ENCODE measurements at regions not wholly inside any gene's neighbourhood (a gene's known extent, or its start where the extent isn't known, plus 50 kb on each side); places are given as distances from the start of the nearest gene placed in this dataset.
"Not testable (repeated sequence)": the region's sequence is repeated elsewhere in the genome, so short reads cannot be mapped to it uniquely, and the experiment has no call there.

GRCh38 chr11:116325247-116325646, 447.5 kb downstream of the BUD13 start:
- Histone ChIP-seq H3K9me3 (ENCODE audit: control insufficient read depth in 2 of 2, low read length in 2 of 2) (no peaks in the 10 kb centered on the region), H3K27me3 (ENCODE audit: control insufficient read depth in 1 of 2, insufficient read depth in 2 of 2, low read length in 2 of 2) (peaks cover 0 to 3% of the 10 kb centered on the region in 2 donors), H3K36me3 (ENCODE audit: control insufficient read depth in 2 of 2, insufficient read depth in 2 of 2, low read length in 2 of 2) (no peaks in the 10 kb centered on the region), H3K4me1 (ENCODE audit: control insufficient read depth, insufficient read depth, low read length) (no peaks in the 10 kb centered on the region), H3K4me3 (ENCODE audit: low read length in 2 of 2) (no peak overlapping the region), H3K27ac (ENCODE audit: low read length) (no peak overlapping the region), H3K9ac (ENCODE audit: low read length in 2 of 2) (no peak overlapping the region)

GRCh38 chr11:116324077-116324476, 448.7 kb downstream of the BUD13 start:
- not testable (repeated sequence) for H3K9me3 ChIP-seq (ENCODE audit: control insufficient read depth in 2 of 2, low read length in 2 of 2); H3K4me1 ChIP-seq (ENCODE audit: control insufficient read depth, insufficient read depth, low read length); H3K27ac ChIP-seq (ENCODE audit: low read length); H3K9ac ChIP-seq (ENCODE audit: low read length in 2 of 2); H3K27me3 ChIP-seq (ENCODE audit: control insufficient read depth in 1 of 2, insufficient read depth in 2 of 2, low read length in 2 of 2); H3K36me3 ChIP-seq (ENCODE audit: control insufficient read depth in 2 of 2, insufficient read depth in 2 of 2, low read length in 2 of 2); H3K4me3 ChIP-seq (ENCODE audit: low read length in 2 of 2)

DNA sequence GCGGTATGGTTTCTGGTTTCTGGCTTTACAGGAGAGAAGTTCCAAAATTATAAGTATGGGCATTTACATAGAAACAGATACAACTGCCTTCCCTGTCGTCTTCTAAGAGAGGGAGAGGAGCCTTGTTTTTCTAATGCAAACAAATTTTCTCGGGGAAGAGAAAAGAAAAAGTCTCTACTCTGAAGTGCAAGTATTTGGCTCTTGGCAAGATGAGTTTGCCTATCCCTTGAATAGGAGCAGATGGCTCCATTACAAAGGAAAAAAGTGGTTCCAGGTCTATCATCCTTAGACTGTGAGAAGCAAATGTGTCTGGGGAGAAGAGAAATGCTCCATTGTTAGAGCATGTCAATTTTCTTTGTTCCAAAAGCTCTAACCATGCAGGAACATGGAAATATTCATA, 455.6 kb downstream of the BUD13 start:
- Histone ChIP-seq H3K27me3 (ENCODE audit: control insufficient read depth in 1 of 2, insufficient read depth in 2 of 2, low read length in 2 of 2) (no peaks in the 10 kb centered on the region), H3K9me3 (ENCODE audit: control insufficient read depth in 2 of 2, low read length in 2 of 2) (no peaks in the 10 kb centered on the region), H3K36me3 (ENCODE audit: control insufficient read depth in 2 of 2, insufficient read depth in 2 of 2, low read length in 2 of 2) (no peaks in the 10 kb centered on the region), H3K27ac (ENCODE audit: low read length) (no peak overlapping the region), H3K9ac (ENCODE audit: low read length in 2 of 2) (no peak overlapping the region), H3K4me1 (ENCODE audit: control insufficient read depth, insufficient read depth, low read length) (peaks cover 13% of the 10 kb centered on the region), H3K4me3 (ENCODE audit: low read length in 2 of 2) (no peak overlapping the region)

- H3K36me3 ChIP-seq (ENCODE audit: control insufficient read depth in 2 of 2, insufficient read depth in 2 of 2, low read length in 2 of 2): no peaks in the 10 kb centered on the region
- no peak overlapping the region for H3K9ac ChIP-seq (ENCODE audit: low read length in 2 of 2)
- no peak overlapping the region for H3K4me3 ChIP-seq (ENCODE audit: low read length in 2 of 2)
Measured at GRCh38 chr11:116314006-116314405, 458.8 kb downstream of the BUD13 start.

DNA sequence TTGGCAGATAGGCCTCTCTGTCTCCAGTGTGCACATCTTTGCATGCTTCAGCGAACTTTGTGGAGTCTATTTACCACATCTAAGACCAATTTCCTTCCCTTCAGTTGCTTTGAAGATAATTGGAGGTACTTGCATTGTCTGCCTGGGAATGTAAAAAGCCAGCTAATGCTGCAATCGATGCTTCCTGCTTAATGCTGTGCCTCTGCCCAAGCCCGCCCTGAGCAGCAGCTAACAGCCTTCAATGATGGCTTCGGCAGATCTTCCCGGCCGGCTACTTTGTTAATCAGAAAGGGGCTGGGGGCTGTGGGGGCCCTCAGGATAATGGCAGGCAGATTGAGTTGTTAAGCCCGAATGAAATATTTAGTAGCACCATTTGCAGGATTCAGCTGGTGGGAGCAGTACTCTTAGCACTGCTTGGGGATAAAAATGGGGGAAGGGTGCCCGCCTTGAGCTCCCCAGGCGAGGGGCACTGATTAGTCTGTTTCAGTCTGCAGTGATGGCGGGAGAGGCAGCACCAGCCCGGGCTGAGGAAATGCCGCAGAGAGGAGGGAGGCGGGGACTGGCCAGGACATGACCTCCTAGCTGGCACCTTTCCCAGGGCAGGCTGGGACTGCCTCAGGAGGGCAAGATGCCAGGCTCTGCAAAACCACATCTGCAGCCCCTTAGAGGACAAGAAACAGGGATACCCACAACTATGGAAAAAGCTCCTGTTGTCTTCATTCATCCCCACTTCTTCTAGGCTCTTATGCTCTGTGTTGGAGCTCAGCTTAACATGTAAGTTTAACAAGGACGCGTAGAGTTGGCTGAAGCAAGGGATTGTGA, 460.0 kb downstream of the BUD13 start:
- H3K4me1 ChIP-seq (ENCODE audit: control insufficient read depth, insufficient read depth, low read length): peaks cover 14% of the 10 kb centered on the region
- H3K9me3 ChIP-seq (ENCODE audit: control insufficient read depth in 2 of 2, low read length in 2 of 2): no peaks in the 10 kb centered on the region
- H3K9ac ChIP-seq (ENCODE audit: low read length in 2 of 2): peak overlapping the region in 1 of 2 donors; percentile 29
- H3K36me3 ChIP-seq (ENCODE audit: control insufficient read depth in 2 of 2, insufficient read depth in 2 of 2, low read length in 2 of 2): no peaks in the 10 kb centered on the region
- no peak overlapping the region for H3K27ac ChIP-seq (ENCODE audit: low read length)
- H3K27me3 ChIP-seq (ENCODE audit: control insufficient read depth in 1 of 2, insufficient read depth in 2 of 2, low read length in 2 of 2): no peaks in the 10 kb centered on the region
- peak overlapping the region; percentile 23 to 59 for H3K4me3 ChIP-seq (ENCODE audit: low read length in 2 of 2)

More at GRCh38 chr11:116314006-116314405, 458.8 kb downstream of the BUD13 start:
- H3K9me3 ChIP-seq (ENCODE audit: control insufficient read depth in 2 of 2, low read length in 2 of 2): no peaks in the 10 kb centered on the region
- no peak overlapping the region for H3K27ac ChIP-seq (ENCODE audit: low read length)
- peaks cover 14% of the 10 kb centered on the region for H3K4me1 ChIP-seq (ENCODE audit: control insufficient read depth, insufficient read depth, low read length)
- H3K27me3 ChIP-seq (ENCODE audit: control insufficient read depth in 1 of 2, insufficient read depth in 2 of 2, low read length in 2 of 2): no peaks in the 10 kb centered on the region

DNA sequence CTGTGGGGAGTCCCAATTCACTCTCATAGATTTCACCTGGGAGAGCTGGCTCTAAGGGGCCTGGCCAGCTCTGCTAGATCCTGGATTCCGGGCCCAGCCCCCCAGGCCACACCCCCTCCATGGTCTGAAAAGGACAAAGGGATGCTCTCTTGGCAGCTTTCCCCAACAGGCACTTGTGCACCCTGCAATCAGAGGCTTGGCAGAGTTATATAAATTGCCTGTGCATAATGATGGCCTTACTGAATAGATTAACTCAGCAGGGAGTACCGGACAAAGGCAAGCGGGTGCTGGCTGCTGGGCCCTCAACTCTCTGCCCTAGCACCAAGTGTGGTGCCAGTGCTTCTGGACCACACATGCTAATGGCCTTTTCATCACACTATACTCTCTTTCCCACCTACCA, 461.6 kb downstream of the BUD13 start:
- Histone ChIP-seq H3K27ac (ENCODE audit: low read length) (no peak overlapping the region), H3K27me3 (ENCODE audit: control insufficient read depth in 1 of 2, insufficient read depth in 2 of 2, low read length in 2 of 2) (no peaks in the 10 kb centered on the region), H3K36me3 (ENCODE audit: control insufficient read depth in 2 of 2, insufficient read depth in 2 of 2, low read length in 2 of 2) (no peaks in the 10 kb centered on the region), H3K4me1 (ENCODE audit: control insufficient read depth, insufficient read depth, low read length) (peaks cover 14% of the 10 kb centered on the region), H3K9ac (ENCODE audit: low read length in 2 of 2) (no peak overlapping the region), H3K9me3 (ENCODE audit: control insufficient read depth in 2 of 2, low read length in 2 of 2) (no peaks in the 10 kb centered on the region), H3K4me3 (ENCODE audit: low read length in 2 of 2) (no peak overlapping the region)

- Histone ChIP-seq H3K27ac (ENCODE audit: low read length) (no peak overlapping the region), H3K9me3 (ENCODE audit: control insufficient read depth in 2 of 2, low read length in 2 of 2) (no peaks in the 10 kb centered on the region), H3K9ac (ENCODE audit: low read length in 2 of 2) (no peak overlapping the region), H3K4me3 (ENCODE audit: low read length in 2 of 2) (no peak overlapping the region), H3K36me3 (ENCODE audit: control insufficient read depth in 2 of 2, insufficient read depth in 2 of 2, low read length in 2 of 2) (no peaks in the 10 kb centered on the region), H3K4me1 (ENCODE audit: control insufficient read depth, insufficient read depth, low read length) (peaks cover 14% of the 10 kb centered on the region), H3K27me3 (ENCODE audit: control insufficient read depth in 1 of 2, insufficient read depth in 2 of 2, low read length in 2 of 2) (no peaks in the 10 kb centered on the region)
Measured at GRCh38 chr11:116310698-116311097, 462.1 kb downstream of the BUD13 start.

DNA sequence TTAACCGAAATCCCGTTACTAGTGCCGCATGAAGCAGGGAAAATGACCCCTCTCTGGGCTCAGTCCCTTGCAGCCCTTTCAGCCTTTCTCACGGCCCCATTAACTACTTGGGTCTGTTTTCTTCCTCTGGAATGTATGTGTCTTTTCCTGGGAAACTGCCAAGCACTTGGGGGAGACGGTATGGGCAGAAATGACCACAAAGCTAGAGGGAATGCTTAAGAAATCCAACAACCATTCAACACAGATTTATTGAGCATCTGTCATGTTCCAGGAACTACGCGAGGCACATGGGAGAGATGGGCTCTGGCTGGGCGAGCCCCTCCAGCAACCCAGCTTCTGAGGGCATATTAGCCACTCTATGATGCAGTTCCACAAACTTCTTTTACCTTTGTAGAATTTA, 462.6 kb downstream of the BUD13 start:
- no peak overlapping the region for H3K27ac ChIP-seq (ENCODE audit: low read length)
- no peaks in the 10 kb centered on the region for H3K27me3 ChIP-seq (ENCODE audit: control insufficient read depth in 1 of 2, insufficient read depth in 2 of 2, low read length in 2 of 2)
- no peaks in the 10 kb centered on the region for H3K36me3 ChIP-seq (ENCODE audit: control insufficient read depth in 2 of 2, insufficient read depth in 2 of 2, low read length in 2 of 2)
- H3K9ac ChIP-seq (ENCODE audit: low read length in 2 of 2): no peak overlapping the region
- H3K4me3 ChIP-seq (ENCODE audit: low read length in 2 of 2): no peak overlapping the region
- H3K9me3 ChIP-seq (ENCODE audit: control insufficient read depth in 2 of 2, low read length in 2 of 2): no peaks in the 10 kb centered on the region
- H3K4me1 ChIP-seq (ENCODE audit: control insufficient read depth, insufficient read depth, low read length): peaks cover 14% of the 10 kb centered on the region

- Histone ChIP-seq H3K4me3 (ENCODE audit: low read length in 2 of 2) (no peak overlapping the region), H3K9ac (ENCODE audit: low read length in 2 of 2) (no peak overlapping the region), H3K27ac (ENCODE audit: low read length) (no peak overlapping the region), H3K36me3 (ENCODE audit: control insufficient read depth in 2 of 2, insufficient read depth in 2 of 2, low read length in 2 of 2) (no peaks in the 10 kb centered on the region), H3K4me1 (ENCODE audit: control insufficient read depth, insufficient read depth, low read length) (peaks cover 14% of the 10 kb centered on the region), H3K27me3 (ENCODE audit: control insufficient read depth in 1 of 2, insufficient read depth in 2 of 2, low read length in 2 of 2) (no peaks in the 10 kb centered on the region), H3K9me3 (ENCODE audit: control insufficient read depth in 2 of 2, low read length in 2 of 2) (no peaks in the 10 kb centered on the region)
Measured at GRCh38 chr11:116309446-116309845, 463.3 kb downstream of the BUD13 start.

DNA sequence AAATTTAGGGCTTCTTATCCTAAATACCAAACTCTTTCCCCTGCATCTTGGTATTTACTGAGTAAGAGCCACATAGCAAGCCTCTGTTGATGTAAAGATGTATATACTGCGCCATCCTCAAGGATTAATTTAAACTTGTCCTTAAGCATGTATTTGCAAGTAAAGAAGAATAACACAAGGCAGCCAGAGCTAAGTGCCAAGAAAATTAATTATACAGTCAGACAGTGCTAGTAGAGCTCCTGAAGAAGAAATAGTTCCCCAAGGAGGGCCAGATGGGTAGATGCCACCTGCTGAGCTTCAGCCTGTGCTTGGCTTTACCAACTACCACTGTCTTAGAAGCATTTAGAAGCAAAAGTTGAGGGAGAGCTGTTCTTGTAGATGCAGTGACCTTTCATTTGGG, 470.0 kb downstream of the BUD13 start:
- Histone ChIP-seq H3K36me3 (ENCODE audit: control insufficient read depth in 2 of 2, insufficient read depth in 2 of 2, low read length in 2 of 2) (no peaks in the 10 kb centered on the region), H3K27me3 (ENCODE audit: control insufficient read depth in 1 of 2, insufficient read depth in 2 of 2, low read length in 2 of 2) (peaks cover 0 to 4% of the 10 kb centered on the region in 2 donors), H3K9me3 (ENCODE audit: control insufficient read depth in 2 of 2, low read length in 2 of 2) (no peaks in the 10 kb centered on the region), H3K4me3 (ENCODE audit: low read length in 2 of 2) (no peak overlapping the region), H3K27ac (ENCODE audit: low read length) (no peak overlapping the region), H3K4me1 (ENCODE audit: control insufficient read depth, insufficient read depth, low read length) (no peaks in the 10 kb centered on the region), H3K9ac (ENCODE audit: low read length in 2 of 2) (no peak overlapping the region)

GRCh38 chr11:116301141-116301540, 471.6 kb downstream of the BUD13 start:
- Histone ChIP-seq H3K27ac (ENCODE audit: low read length) (no peak overlapping the region), H3K4me1 (ENCODE audit: control insufficient read depth, insufficient read depth, low read length) (no peaks in the 10 kb centered on the region), H3K27me3 (ENCODE audit: control insufficient read depth in 1 of 2, insufficient read depth in 2 of 2, low read length in 2 of 2) (peaks cover 0 to 4% of the 10 kb centered on the region in 2 donors), H3K9me3 (ENCODE audit: control insufficient read depth in 2 of 2, low read length in 2 of 2) (no peaks in the 10 kb centered on the region), H3K4me3 (ENCODE audit: low read length in 2 of 2) (no peak overlapping the region), H3K36me3 (ENCODE audit: control insufficient read depth in 2 of 2, insufficient read depth in 2 of 2, low read length in 2 of 2) (no peaks in the 10 kb centered on the region), H3K9ac (ENCODE audit: low read length in 2 of 2) (no peak overlapping the region)

Measured in stomach smooth muscle (tissue), 2 donors.